ENCODE measurements at regions not wholly inside any gene's neighbourhood (a gene's known extent, or its start where the extent isn't known, plus 50 kb on each side); places are given as distances from the start of the nearest gene placed in this dataset.
"Not testable (repeated sequence)": the region's sequence is repeated elsewhere in the genome, so short reads cannot be mapped to it uniquely, and the experiment has no call there.

DNA sequence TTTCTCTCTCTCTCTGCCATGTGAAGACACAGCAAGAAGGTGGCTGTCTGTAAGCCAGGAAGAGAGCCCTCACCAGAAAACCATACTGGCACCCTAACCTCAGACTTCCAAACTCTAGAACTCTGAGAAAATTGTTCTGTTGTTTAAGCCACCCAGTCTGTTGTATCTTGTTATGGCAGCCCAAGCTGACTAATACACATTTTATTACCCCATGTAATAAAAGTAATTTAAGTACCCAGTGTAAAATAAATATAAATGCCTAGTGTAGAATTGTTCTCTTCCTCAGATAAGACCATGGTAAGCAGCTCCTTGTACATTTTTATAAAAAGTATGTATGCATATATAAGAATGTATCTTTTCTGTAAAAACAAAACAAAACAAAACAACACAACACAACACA is 119.7 kb downstream of the DTL start:
- Histone ChIP-seq H3K27me3 (no peaks in the 10 kb centered on the region), H3K9me3 (no peaks in the 10 kb centered on the region), H3K36me3 (no peaks in the 10 kb centered on the region), H3K4me3 (no peak overlapping the region)
- no peak for DNase-seq

GRCh38 chr1:212157252-212157651 is 121.7 kb downstream of the DTL start:
- Histone ChIP-seq H3K9me3 (no peaks in the 10 kb centered on the region), H3K27me3 (no peaks in the 10 kb centered on the region), H3K36me3 (no peaks in the 10 kb centered on the region), H3K4me3 (no peak overlapping the region)
- no peak for DNase-seq

- Histone ChIP-seq H3K27me3 (no peaks in the 10 kb centered on the region), H3K9me3 (no peaks in the 10 kb centered on the region), H3K36me3 (no peaks in the 10 kb centered on the region), H3K4me3 (no peak overlapping the region)
- DNase-seq, result no peak
Observed at GRCh38 chr1:212158912-212159796, 123.6 kb downstream of the DTL start.

DNA sequence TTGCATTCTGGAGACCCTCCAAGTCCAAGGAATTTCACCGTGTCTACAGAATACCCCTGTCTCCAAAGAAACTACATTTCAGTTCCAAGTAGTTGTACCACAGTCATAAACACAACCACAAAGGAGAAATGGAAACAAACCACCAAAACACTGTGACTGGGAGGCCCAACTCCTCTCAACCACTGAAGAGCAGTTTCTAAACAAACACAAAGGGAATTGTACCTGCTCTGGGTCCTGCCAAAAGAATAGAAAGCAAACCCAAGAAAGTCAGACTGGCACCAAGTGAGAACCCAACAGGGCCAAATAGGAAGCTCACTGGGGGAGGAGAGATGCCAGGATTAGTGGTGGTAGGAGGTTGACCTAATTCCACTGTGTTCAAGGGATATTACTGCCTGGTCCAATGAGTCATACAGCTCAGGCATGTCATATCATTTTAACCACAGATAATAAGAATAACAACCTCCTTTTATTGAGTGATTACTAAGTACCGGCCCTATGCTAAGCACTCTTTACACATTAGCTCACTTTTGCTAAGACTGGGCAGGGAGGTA is 123.9 kb upstream of the PPP2R5A start:
- no peaks in the 10 kb centered on the region for H3K9me3 ChIP-seq
- no peaks in the 10 kb centered on the region for H3K27me3 ChIP-seq
- H3K4me3 ChIP-seq, result no peak overlapping the region
- peak; percentile 88 for DNase-seq
- H3K36me3 ChIP-seq, result no peaks in the 10 kb centered on the region

DNA sequence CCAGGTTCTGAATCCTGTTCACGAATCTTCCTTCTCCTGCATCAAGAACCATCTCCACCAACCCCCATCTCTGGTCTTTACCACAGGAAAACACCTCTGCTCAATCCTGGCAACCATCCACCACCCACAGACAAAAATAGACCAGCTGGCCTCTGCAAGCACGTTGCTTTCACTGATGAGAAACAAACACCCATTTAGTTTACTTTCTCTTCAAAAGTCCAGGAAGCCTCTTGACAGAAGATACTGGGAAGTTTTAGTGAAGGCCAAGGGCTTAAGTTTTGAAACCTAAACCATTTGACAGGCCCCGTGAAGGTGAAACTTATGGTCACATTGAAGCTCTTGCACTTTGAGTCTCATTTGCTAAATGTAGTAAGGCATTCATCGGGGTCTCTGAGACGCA is 122.6 kb upstream of the PPP2R5A start:
- Histone ChIP-seq H3K9me3 (no peaks in the 10 kb centered on the region), H3K27me3 (no peaks in the 10 kb centered on the region), H3K36me3 (no peaks in the 10 kb centered on the region), H3K4me3 (no peak overlapping the region)
- peak; percentile 26 for DNase-seq

DNA sequence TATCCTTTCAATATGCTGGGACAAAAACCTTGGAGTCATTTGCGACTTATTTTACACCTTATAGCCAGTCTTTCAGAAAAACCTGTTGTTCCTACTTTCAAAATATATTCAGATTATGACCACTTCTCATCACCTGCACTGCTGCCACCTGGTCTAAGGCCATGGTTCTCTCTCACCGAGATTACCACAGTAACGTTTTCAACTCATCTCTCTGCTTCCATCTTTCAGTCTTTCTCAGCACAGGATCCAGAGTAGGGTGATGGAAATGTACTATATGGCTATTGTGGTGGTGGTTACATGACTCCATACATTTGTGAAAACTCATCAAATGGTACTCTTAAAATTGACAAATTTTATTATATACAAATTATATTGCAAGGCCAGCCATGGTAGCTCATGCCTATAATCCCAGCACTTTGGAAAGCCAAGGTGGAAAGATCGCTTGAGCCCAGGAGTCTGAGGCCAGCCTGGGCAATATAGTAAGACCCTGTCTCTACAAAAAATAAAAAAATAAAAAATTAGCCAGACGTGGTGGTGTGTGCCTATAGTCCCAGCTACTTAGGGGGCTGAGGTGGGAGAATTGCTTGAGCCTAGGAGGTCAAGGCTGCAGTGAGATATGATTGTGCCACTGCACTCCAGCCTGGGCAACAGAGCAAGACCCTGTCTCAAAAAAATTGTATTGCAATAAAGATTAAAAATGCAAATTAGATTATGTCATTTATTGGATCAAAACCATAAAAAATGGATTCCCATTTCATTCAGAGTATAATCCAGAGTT is 120.9 kb upstream of the PPP2R5A start:
- H3K9me3 ChIP-seq, result no peaks in the 10 kb centered on the region
- no peak overlapping the region for H3K4me3 ChIP-seq
- no peak for DNase-seq
- H3K27me3 ChIP-seq, result no peaks in the 10 kb centered on the region
- H3K36me3 ChIP-seq, result no peaks in the 10 kb centered on the region

DNA sequence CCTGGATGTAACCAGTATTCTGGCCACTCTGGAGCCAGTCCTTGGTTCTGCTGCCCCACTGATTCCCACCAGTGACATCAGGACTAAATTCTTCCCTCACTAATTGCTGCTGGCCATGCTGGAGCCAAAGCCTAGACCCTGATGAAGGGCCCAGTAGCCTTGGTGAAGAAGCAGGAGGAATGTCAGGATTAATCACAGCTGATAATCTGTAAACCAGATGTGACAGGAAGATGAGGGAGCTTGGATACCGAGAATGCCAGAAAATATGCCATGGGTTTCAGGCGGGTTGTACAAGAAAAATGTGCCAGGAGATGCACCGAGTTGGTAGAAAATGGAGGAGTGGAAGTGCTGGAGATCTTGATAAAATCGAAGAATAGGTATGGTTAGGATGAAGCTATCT is 119.0 kb upstream of the PPP2R5A start:
- no peaks in the 10 kb centered on the region for H3K27me3 ChIP-seq
- H3K9me3 ChIP-seq, result no peaks in the 10 kb centered on the region
- DNase-seq, result no peak
- no peak overlapping the region for H3K4me3 ChIP-seq
- H3K36me3 ChIP-seq, result no peaks in the 10 kb centered on the region

DNA sequence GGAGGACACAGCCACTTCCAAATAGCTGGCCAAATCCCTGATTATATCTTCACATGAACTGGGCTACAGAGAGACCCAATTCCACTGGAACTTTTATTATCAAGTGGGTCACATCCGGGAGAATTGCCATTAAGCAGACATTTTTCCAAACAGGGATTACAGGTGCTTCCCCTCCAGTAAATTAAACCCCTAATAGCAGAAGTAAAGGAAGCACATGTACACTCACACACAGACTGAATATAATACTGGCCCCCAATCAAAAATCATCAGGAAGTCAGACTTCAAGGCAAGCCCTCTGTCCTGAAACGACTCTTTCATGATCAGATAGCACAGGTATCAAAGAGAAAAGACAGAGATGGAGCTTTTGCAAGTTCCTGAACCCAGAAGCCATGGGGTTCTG is 118.6 kb upstream of the PPP2R5A start:
- Histone ChIP-seq H3K4me3 (no peak overlapping the region), H3K36me3 (no peaks in the 10 kb centered on the region)
- no peak for DNase-seq

GRCh38 chr1:212167098-212167497 is 118.1 kb upstream of the PPP2R5A start:
- H3K4me3 ChIP-seq, result no peak overlapping the region
- DNase-seq, result no peak
- no peaks in the 10 kb centered on the region for H3K9me3 ChIP-seq
- no peaks in the 10 kb centered on the region for H3K27me3 ChIP-seq
- H3K36me3 ChIP-seq, result no peaks in the 10 kb centered on the region

More for the DNA sequence above, 118.6 kb upstream of the PPP2R5A start:
- no peaks in the 10 kb centered on the region for H3K9me3 ChIP-seq
- H3K27me3 ChIP-seq, result no peaks in the 10 kb centered on the region

DNA sequence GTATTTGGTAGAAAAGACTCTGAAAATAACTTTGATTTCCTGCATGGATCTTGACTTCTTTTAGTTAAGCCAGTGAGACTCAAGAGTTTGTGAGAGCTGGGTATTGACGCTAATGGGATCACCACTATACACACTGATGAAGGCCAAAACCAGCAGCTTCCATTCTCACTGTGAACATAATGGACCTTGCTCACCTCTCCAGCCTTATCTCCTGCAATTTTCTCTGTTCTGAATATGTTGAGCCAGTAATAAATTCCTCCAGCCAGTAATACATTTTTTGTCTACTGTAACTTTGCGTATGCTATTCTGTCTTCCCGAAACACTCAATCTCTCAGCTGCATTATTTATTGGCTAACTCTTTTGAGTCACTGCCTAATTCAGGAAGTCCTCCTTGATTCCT is 111.6 kb upstream of the PPP2R5A start:
- H3K36me3 ChIP-seq, result no peaks in the 10 kb centered on the region
- no peaks in the 10 kb centered on the region for H3K27me3 ChIP-seq
- no peak overlapping the region for H3K4me3 ChIP-seq
- DNase-seq, result no peak
- H3K9me3 ChIP-seq, result no peaks in the 10 kb centered on the region

- H3K27me3 ChIP-seq, H3K9me3 ChIP-seq, DNase-seq, H3K36me3 ChIP-seq, H3K4me3 ChIP-seq: not testable (repeated sequence)
Observed at GRCh38 chr1:212174295-212174694, 110.9 kb upstream of the PPP2R5A start.

DNA sequence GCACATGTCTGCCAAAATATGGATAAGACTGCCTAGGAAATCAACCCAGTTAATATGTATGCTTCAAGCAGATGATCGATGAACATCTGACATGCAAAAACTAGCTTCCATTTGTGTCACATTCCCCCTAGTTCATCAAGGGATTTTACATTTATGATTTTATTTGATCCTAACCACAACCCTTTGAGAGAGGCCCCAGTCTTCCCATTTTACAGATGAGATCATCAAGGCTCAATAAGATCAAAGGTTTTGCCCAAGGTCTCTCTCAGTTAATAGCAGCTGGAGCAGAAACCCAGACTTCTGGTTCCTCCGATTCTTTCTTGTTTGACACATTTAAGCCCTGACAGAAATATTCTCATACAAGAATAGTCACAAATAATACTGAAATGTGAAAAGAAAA is 107.7 kb upstream of the PPP2R5A start:
- no peaks in the 10 kb centered on the region for H3K27me3 ChIP-seq
- no peaks in the 10 kb centered on the region for H3K9me3 ChIP-seq
- no peaks in the 10 kb centered on the region for H3K36me3 ChIP-seq
- no peak for DNase-seq
- no peak overlapping the region for H3K4me3 ChIP-seq

DNA sequence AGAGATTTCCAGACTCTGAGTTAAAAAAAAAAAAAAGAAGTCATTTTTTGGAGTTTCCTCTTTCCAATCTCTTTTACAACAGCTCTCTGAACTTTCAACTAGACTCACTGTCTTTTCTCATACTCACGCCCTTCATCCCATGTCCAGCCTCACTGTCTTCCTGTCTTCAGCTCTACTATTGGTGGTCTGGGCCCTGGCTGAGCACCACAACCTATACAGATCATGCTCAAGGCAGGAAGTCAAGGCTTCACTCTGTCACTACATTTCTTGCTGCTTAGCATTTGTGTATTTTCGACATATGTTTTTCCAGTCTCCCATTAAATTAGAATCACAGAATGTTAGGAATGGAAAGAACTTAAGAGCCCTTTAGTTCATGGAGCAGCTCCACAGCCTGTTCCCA is 106.4 kb upstream of the PPP2R5A start:
- DNase-seq, result no peak
- H3K4me3 ChIP-seq, result no peak overlapping the region
- no peaks in the 10 kb centered on the region for H3K27me3 ChIP-seq
- H3K9me3 ChIP-seq, result no peaks in the 10 kb centered on the region
- H3K36me3 ChIP-seq, result no peaks in the 10 kb centered on the region

DNA sequence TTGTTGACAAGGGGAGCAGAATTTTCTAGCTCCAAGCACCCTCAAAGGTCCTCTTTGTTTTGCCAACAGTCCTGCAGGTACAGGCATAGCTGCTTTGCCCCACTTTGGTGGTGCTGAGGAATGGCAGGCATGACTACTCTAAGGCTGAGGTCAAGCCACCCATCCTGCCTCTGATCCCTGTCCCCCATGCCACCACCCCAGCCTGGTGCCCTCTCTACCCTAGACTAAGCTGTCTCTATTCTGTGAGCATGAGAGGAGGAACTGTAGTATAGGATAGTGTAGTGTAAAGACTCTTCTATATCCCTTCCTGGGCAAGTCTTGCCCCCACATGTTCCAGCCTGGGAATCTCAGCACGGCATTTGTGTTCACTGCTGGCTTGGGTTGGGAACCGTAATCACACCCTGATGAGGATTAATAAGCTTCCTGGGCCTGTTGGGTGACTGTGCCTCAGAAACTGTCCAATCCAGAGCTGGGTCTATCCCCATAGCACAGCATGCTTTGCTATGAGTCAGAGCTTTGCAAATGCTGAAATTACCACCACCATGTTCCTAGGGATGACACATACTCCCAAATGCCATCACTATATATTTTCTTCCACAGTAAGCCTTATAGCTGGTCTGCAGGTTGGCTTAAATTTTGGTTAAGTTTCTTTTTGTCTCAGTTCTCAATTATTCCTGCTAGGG is 105.7 kb upstream of the PPP2R5A start:
- no peaks in the 10 kb centered on the region for H3K27me3 ChIP-seq
- H3K9me3 ChIP-seq, result no peaks in the 10 kb centered on the region
- no peak overlapping the region for H3K4me3 ChIP-seq
- no peaks in the 10 kb centered on the region for H3K36me3 ChIP-seq
- DNase-seq, result peak; percentile 90

- Histone ChIP-seq H3K36me3 (no peaks in the 10 kb centered on the region), H3K27me3 (no peaks in the 10 kb centered on the region), H3K4me3 (no peak overlapping the region), H3K9me3 (no peaks in the 10 kb centered on the region)
- no peak for DNase-seq
Observed at GRCh38 chr1:212181015-212181882, 104.0 kb upstream of the PPP2R5A start.

DNA sequence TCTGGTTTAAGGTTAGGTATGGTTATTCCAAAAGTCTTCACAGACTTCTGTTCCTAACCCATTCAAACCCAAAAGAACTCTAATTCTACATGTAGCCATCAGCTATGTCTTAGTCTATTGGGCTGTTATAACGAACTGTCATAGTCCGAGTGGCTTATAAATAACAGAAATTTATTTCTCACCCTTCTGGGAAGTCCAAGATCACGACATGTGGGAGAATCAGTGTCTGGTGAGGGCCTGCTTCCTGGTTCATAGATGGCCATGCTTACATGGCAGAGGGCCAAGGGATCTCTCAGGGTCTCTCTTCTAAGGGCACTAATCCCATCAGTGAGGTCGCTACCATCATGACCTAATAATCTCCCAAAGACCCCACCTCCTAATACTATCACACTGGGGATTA is 103.0 kb upstream of the PPP2R5A start:
- H3K4me3 ChIP-seq, result no peak overlapping the region
- DNase-seq, result no peak
- no peaks in the 10 kb centered on the region for H3K36me3 ChIP-seq
- no peaks in the 10 kb centered on the region for H3K27me3 ChIP-seq
- H3K9me3 ChIP-seq, result no peaks in the 10 kb centered on the region

All from MG63 (cell line).